GM19239 (cell line): ENCODE measurements at regions not wholly inside any gene's neighbourhood (a gene's known extent, or its start where the extent isn't known, plus 50 kb on each side); places are given as distances from the start of the nearest gene placed in this dataset.

Experiments used
- DNase-seq: peaks from one replicate; pipeline ENCODE4 v3.0.0; 2011; ENCODE audit warnings: low spot score; ENCODE audit not compliant: insufficient read length
- FAIRE-seq: peaks from 2 replicates; lab custom pipeline; 2011; peaks lifted over from hg19 to GRCh38; lab: Jason Lieb, UNC

- no peak for DNase-seq
Observed at GRCh38 chr5:96250782-96251181, 182.3 kb downstream of the PCSK1 start.

GRCh38 chr5:96248131-96248530 lies 184.9 kb downstream of the PCSK1 start:
- DNase-seq (no peak), FAIRE-seq (no peak)

More at GRCh38 chr5:96250782-96251181, 182.3 kb downstream of the PCSK1 start:
- FAIRE-seq, result no peak

- FAIRE-seq, result no peak
- DNase-seq, result no peak
Observed at GRCh38 chr5:96247708-96248107, 185.3 kb downstream of the PCSK1 start.

GRCh38 chr5:96247097-96247701 lies 185.8 kb downstream of the PCSK1 start:
- FAIRE-seq, result no peak
- DNase-seq, result no peak

- no peak for FAIRE-seq
- no peak for DNase-seq
Observed at GRCh38 chr5:96245140-96246091, 187.6 kb downstream of the PCSK1 start.

GRCh38 chr5:96244696-96245095 lies 188.4 kb downstream of the PCSK1 start:
- no peak for DNase-seq
- no peak for FAIRE-seq

GRCh38 chr5:96243862-96244261 lies 189.2 kb downstream of the PCSK1 start:
- no peak for FAIRE-seq
- no peak for DNase-seq

GRCh38 chr5:96243203-96243602 lies 189.8 kb downstream of the PCSK1 start:
- no peak for FAIRE-seq
- DNase-seq, result no peak

- DNase-seq, result no peak
- no peak for FAIRE-seq
Observed at GRCh38 chr5:96242571-96242970, 190.5 kb downstream of the PCSK1 start.

GRCh38 chr5:96236831-96237230 lies 196.2 kb downstream of the PCSK1 start:
- no peak for DNase-seq
- no peak for FAIRE-seq

GRCh38 chr5:96236051-96236450 lies 197.0 kb downstream of the PCSK1 start:
- no peak for FAIRE-seq
- no peak for DNase-seq

GRCh38 chr5:96235008-96235910 lies 197.8 kb downstream of the PCSK1 start:
- FAIRE-seq (no peak), DNase-seq (no peak)

- DNase-seq, result no peak
- no peak for FAIRE-seq
Observed at GRCh38 chr5:96232602-96233001, 200.4 kb downstream of the PCSK1 start.

- FAIRE-seq, result no peak
Observed at GRCh38 chr5:96229188-96229587, 203.9 kb downstream of the PCSK1 start.

GRCh38 chr5:96228408-96228807 lies 204.6 kb downstream of the PCSK1 start:
- FAIRE-seq, result no peak
- DNase-seq, result no peak

More at GRCh38 chr5:96229188-96229587, 203.9 kb downstream of the PCSK1 start:
- DNase-seq, result no peak

- DNase-seq (no peak), FAIRE-seq (no peak)
Observed at GRCh38 chr5:96227957-96228356, 205.1 kb downstream of the PCSK1 start.

- FAIRE-seq (no peak), DNase-seq (no peak)
Observed at GRCh38 chr5:96226941-96227552, 206.0 kb downstream of the PCSK1 start.

- FAIRE-seq (no peak), DNase-seq (no peak)
Observed at GRCh38 chr5:96222129-96222528, 210.9 kb downstream of the PCSK1 start.

GRCh38 chr5:96220610-96221390 lies 212.2 kb downstream of the PCSK1 start:
- DNase-seq, result no peak

More at GRCh38 chr5:96220610-96221390, 212.2 kb downstream of the PCSK1 start:
- no peak for FAIRE-seq
